H1 (cell line): ENCODE measurements at regions not wholly inside any gene's neighbourhood (a gene's known extent, or its start where the extent isn't known, plus 50 kb on each side); places are given as distances from the start of the nearest gene placed in this dataset.

Source experiments
- CTCF ChIA-PET: fragments of 300-600 bp; sonication (Branson Sonifier 250); formaldehyde crosslinking; loops from one replicate; lab custom pipeline; 2021; ENCODE audit not compliant: partially characterized antibody; lab: Charles Lee
- POLR2A ChIA-PET: fragments of 300-600 bp; sonication (Branson Sonifier 250); formaldehyde crosslinking; loops from one replicate; lab custom pipeline; 2021; ENCODE audit warnings: inconsistent platforms; ENCODE audit not compliant: partially characterized antibody; lab: Charles Lee
- DNase-seq, 2 experiments: peaks; one replicate each; pipeline versions ENCODE4 v3.0.0 to v3.0.0-alpha.2; 2010 to 2022; ENCODE audit warnings: low spot score in 2 of 2, low read depth in 1 of 2, mixed read lengths in 1 of 2
- FAIRE-seq: peaks from 2 replicates; lab custom pipeline; 2011; peaks lifted over from hg19 to GRCh38; lab: Jason Lieb, UNC
- H2AFZ ChIP-seq: 2 replicates; pipeline ENCODE4 v1.8.1; 2012; ENCODE audit warnings: low read length, inconsistent platforms
- H2AK5ac ChIP-seq: 2 replicates; pipeline ENCODE4 v1.6.1; 2013; ENCODE audit warnings: low read depth, low read length
- H2BK120ac ChIP-seq: replicated peaks from 2 replicates; pipeline ENCODE3; 2013; ENCODE audit warnings: low read depth, low read length, inconsistent platforms
- H2BK12ac ChIP-seq: 2 replicates; pipeline ENCODE4 v1.6.1; 2013; ENCODE audit warnings: low read depth, low read length
- H2BK15ac ChIP-seq: 2 replicates; pipeline ENCODE4 v1.6.1; 2013; ENCODE audit warnings: low read length
- H2BK20ac ChIP-seq: 2 replicates; pipeline ENCODE4 v1.6.1; 2013; ENCODE audit warnings: low read length
- H2BK5ac ChIP-seq: 2 replicates; pipeline ENCODE4 v1.6.1; 2013; ENCODE audit warnings: low read depth, low read length
- H3K14ac ChIP-seq: 2 replicates; pipeline ENCODE4 v1.6.1; 2013; ENCODE audit warnings: inconsistent platforms; ENCODE audit not compliant: insufficient read length
- H3K18ac ChIP-seq: 2 replicates; pipeline ENCODE4 v1.6.1; 2013; ENCODE audit warnings: low read length; ENCODE audit errors: extremely low read depth
- H3K23ac ChIP-seq: 2 replicates; pipeline ENCODE4 v1.6.1; 2013; ENCODE audit warnings: inconsistent platforms; ENCODE audit not compliant: insufficient read length
- H3K23me2 ChIP-seq: 2 replicates; pipeline ENCODE4 v1.6.1; 2013; ENCODE audit warnings: low read depth, low read length
- H3K27ac ChIP-seq: 2 replicates; pipeline ENCODE4 v1.6.1; 2011; ENCODE audit warnings: low read depth, low read length, inconsistent platforms
- H3K27me3 ChIP-seq, 4 experiments: replicated peaks in 1 of 4; 1 replicate in 1 of 4; 2 replicates in 3 of 4; pipeline versions ENCODE4 v1.6.1 to v1.8.1; 2011 to 2013; ENCODE audit warnings: low read length in 3 of 4, mild to moderate bottlenecking in 3 of 4, inconsistent platforms in 2 of 4, mixed read lengths in 2 of 4, moderate library complexity in 1 of 4; ENCODE audit not compliant: control insufficient read depth in 3 of 4, insufficient read depth in 3 of 4; ENCODE audit errors: extremely low read depth in 1 of 4
- H3K36me3 ChIP-seq, 4 experiments: 2 replicates each; pipeline versions ENCODE4 v1.6.1 to v1.8.1; 2011 to 2013; ENCODE audit warnings: mild to moderate bottlenecking in 4 of 4, low read length in 3 of 4, moderate library complexity in 2 of 4, control low read depth in 1 of 4, inconsistent platforms in 1 of 4; ENCODE audit not compliant: insufficient read depth in 4 of 4, control insufficient read depth in 2 of 4
- H3K4ac ChIP-seq: replicated peaks from 2 replicates; pipeline ENCODE3; 2013; ENCODE audit warnings: low read length, low read depth, mixed read lengths, inconsistent platforms; ENCODE audit not compliant: insufficient read length
- H3K4me1 ChIP-seq, 4 experiments: replicated peaks in 1 of 4; 1 replicate in 1 of 4; 2 replicates in 3 of 4; pipeline versions ENCODE4 v1.6.1 to v1.8.1; 2011 to 2013; ENCODE audit warnings: low read length in 3 of 4, inconsistent platforms in 2 of 4, mixed read lengths in 1 of 4; ENCODE audit not compliant: insufficient read depth in 4 of 4, control insufficient read depth in 3 of 4
- H3K4me2 ChIP-seq, 2 experiments: 2 replicates each; pipeline versions ENCODE4 v1.6.1 to v1.8.1; 2011 to 2013; ENCODE audit warnings: low read depth in 2 of 2, low read length in 2 of 2, control low read depth in 1 of 2, inconsistent platforms in 1 of 2, mild to moderate bottlenecking in 1 of 2; ENCODE audit not compliant: insufficient read depth in 1 of 2
- H3K4me3 ChIP-seq, 4 experiments: fragments of 200-600, 300-600 bp in 1 of 4; sonication (generic), shearing (Covaris generic), sonication (Bioruptor Twin) in 1 of 4; 2 replicates each; pipeline versions ENCODE4 v1.5.1 to v1.8.1; 2011 to 2016; ENCODE audit warnings: low read length in 4 of 4, low read depth in 3 of 4, control low read depth in 2 of 4, inconsistent platforms in 2 of 4, mild to moderate bottlenecking in 2 of 4, mixed read lengths in 1 of 4, moderate library complexity in 1 of 4; ENCODE audit not compliant: insufficient read depth in 2 of 4; ENCODE audit errors: extremely low read depth in 1 of 4
- H3K56ac ChIP-seq: replicated peaks from 2 replicates; pipeline ENCODE3; 2013; ENCODE audit warnings: low read depth, mild to moderate bottlenecking, mixed read lengths, low read length, inconsistent platforms; ENCODE audit not compliant: insufficient read length
- H3K79me1 ChIP-seq: 2 replicates; pipeline ENCODE4 v1.6.1; 2013; ENCODE audit warnings: low read depth, low read length, control low read depth
- H3K79me2 ChIP-seq, 2 experiments: 2 replicates each; pipeline versions ENCODE4 v1.6.1 to v1.8.1; 2012 to 2013; ENCODE audit warnings: low read length in 2 of 2, mild to moderate bottlenecking in 2 of 2, inconsistent platforms in 1 of 2; ENCODE audit not compliant: insufficient read depth in 2 of 2, control insufficient read depth in 1 of 2
- H3K9ac ChIP-seq, 4 experiments: replicated peaks in 1 of 4; 1 replicate in 1 of 4; 2 replicates in 3 of 4; pipeline versions ENCODE4 v1.6.1 to v1.8.1; 2011 to 2013; ENCODE audit warnings: low read depth in 3 of 4, low read length in 3 of 4, control low read depth in 2 of 4, mild to moderate bottlenecking in 2 of 4, moderate library complexity in 2 of 4, inconsistent platforms in 1 of 4; ENCODE audit errors: extremely low read depth in 1 of 4
- H3K9me3 ChIP-seq, 2 experiments: 2 replicates each; pipeline versions ENCODE4 v1.6.1 to v1.8.1; 2012 to 2013; ENCODE audit warnings: mild to moderate bottlenecking in 2 of 2, moderate library complexity in 2 of 2, control low read depth in 1 of 2, inconsistent platforms in 1 of 2, low read depth in 1 of 2, low read length in 1 of 2, mixed read lengths in 1 of 2; ENCODE audit not compliant: insufficient read depth in 2 of 2
- H4K20me1 ChIP-seq, 2 experiments: replicated peaks in 1 of 2; 2 replicates each; pipeline versions ENCODE3 to v1.8.1; 2011 to 2013; ENCODE audit warnings: inconsistent platforms in 2 of 2, low read length in 2 of 2, mild to moderate bottlenecking in 1 of 2; ENCODE audit not compliant: insufficient read depth in 2 of 2, control insufficient read depth in 1 of 2
- H4K5ac ChIP-seq: 2 replicates; pipeline ENCODE4 v1.6.1; 2013; ENCODE audit warnings: low read length, low read depth, mixed read lengths, inconsistent platforms; ENCODE audit not compliant: insufficient read length
- H4K8ac ChIP-seq: 2 replicates; pipeline ENCODE4 v1.8.0; 2013; ENCODE audit warnings: mild to moderate bottlenecking, moderate library complexity, low read length, inconsistent platforms; ENCODE audit not compliant: insufficient read depth; ENCODE audit errors: extremely low read depth
- H4K91ac ChIP-seq: replicated peaks from 2 replicates; pipeline ENCODE3; 2013; ENCODE audit warnings: low read length, mixed read lengths, inconsistent platforms; ENCODE audit not compliant: insufficient read length
- GTF2F1 ChIP-seq: IDR thresholded peaks from 2 replicates; pipeline ENCODE4 v1.6.1; 2012; ENCODE audit warnings: low read depth, low read length, improper control_type of control experiment, borderline replicate concordance
- PHF8 ChIP-seq: fragments of 200-600 bp; sonication (generic); conservative IDR thresholded peaks from 2 replicates; pipeline ENCODE4 v1.7.1; 2012; ENCODE audit warnings: low read depth, mild to moderate bottlenecking, inconsistent platforms, low read length, moderate library complexity
- RFX5 ChIP-seq: IDR thresholded peaks from 2 replicates; pipeline ENCODE4 v1.6.1; 2011; ENCODE audit warnings: low read depth, low read length, improper control_type of control experiment, borderline replicate concordance
- RNF2 ChIP-seq: fragments of 200-900, 300-1000 bp; sonication (generic); IDR thresholded peaks from 2 replicates; pipeline ENCODE4 v1.7.1; 2016; ENCODE audit warnings: borderline replicate concordance, low read depth, mild to moderate bottlenecking, antibody characterized with exemption, low read length; ENCODE audit not compliant: poor library complexity, severe bottlenecking; ENCODE audit errors: missing control alignments
- RXRA ChIP-seq: IDR thresholded peaks from 2 replicates; pipeline ENCODE4 v1.6.1; 2011; ENCODE audit warnings: low read depth, mild to moderate bottlenecking, low read length, moderate library complexity; ENCODE audit not compliant: insufficient read depth
- TAF1 ChIP-seq: IDR thresholded peaks from 2 replicates; pipeline ENCODE4 v1.6.1; 2011; ENCODE audit warnings: mild to moderate bottlenecking, low read depth, low read length
- WGBS, 2 experiments: shearing (Covaris generic) in 1 of 2; methylation state at CpG; one replicate each; pipeline versions ENCODE4 v1.1.6 to v1.1.7; 2013 to 2015; ENCODE audit warnings: low lambda C conversion rate in 2 of 2, mixed read lengths in 2 of 2, inconsistent platforms in 1 of 2, low coverage in 1 of 2, missing lambda C conversion rate in 1 of 2; ENCODE audit not compliant: insufficient replicate concordance in 2 of 2, insufficient coverage in 1 of 2, insufficient read length in 1 of 2; ENCODE audit errors: extremely low coverage in 1 of 2, missing lambda C conversion rate in 1 of 2; 5-methylcytosine and 5-hydroxymethylcytosine counted together

GRCh38 chr1:233744779-233745513, 131.0 kb downstream of the KCNK1 start:
- ChIA-PET CTCF (interaction anchor here (1.1 kb wide), 1 partner anchor 9 kb away, joined by 3 read pairs; no protein-coding TSS in a partner anchor), POLR2A (interaction anchor here (0.7 kb wide), 1 partner anchor 378 kb away, joined by 3 read pairs; no protein-coding TSS in a partner anchor)
- H3K56ac ChIP-seq = no peak overlapping the region
- WGBS, 2 experiments = 65% methylated on average over 3 of the region's 3 CpGs; no CpG with 5 or more reads in 1 of the 2 experiments
- DNase-seq (no peak), FAIRE-seq (no peak)
- H4K20me1 ChIP-seq = no peaks in the 10 kb centered on the region
- no peak overlapping the region for H3K9ac ChIP-seq
- H3K14ac ChIP-seq = no peak overlapping the region
- H3K4me3 ChIP-seq = no peak overlapping the region
- H2AK5ac ChIP-seq = no peak overlapping the region
- no peak overlapping the region for H3K27ac ChIP-seq
- no peak overlapping the region for H2BK15ac ChIP-seq
- H3K4me2 ChIP-seq = no peak overlapping the region
- no peak overlapping the region for H4K8ac ChIP-seq
- no peak overlapping the region for H3K18ac ChIP-seq
- H3K9me3 ChIP-seq = no peaks in the 10 kb centered on the region
- no peak overlapping the region for H2BK5ac ChIP-seq
- H3K23me2 ChIP-seq = no peaks in the 10 kb centered on the region
- no peak overlapping the region for H4K91ac ChIP-seq
- no peaks in the 10 kb centered on the region for H3K4me1 ChIP-seq
- H3K23ac ChIP-seq = no peak overlapping the region
- H4K5ac ChIP-seq = no peak overlapping the region
- H3K79me2 ChIP-seq = no peaks in the 10 kb centered on the region
- H3K79me1 ChIP-seq = no peaks in the 10 kb centered on the region
- H3K36me3 ChIP-seq = no peaks in the 10 kb centered on the region
- H2BK12ac ChIP-seq = no peak overlapping the region
- no peak overlapping the region for H3K4ac ChIP-seq
- H2AFZ ChIP-seq = no peak overlapping the region
- no peak for TF ChIP-seq GTF2F1
- TF ChIP-seq RNF2 = no peak
- TF ChIP-seq RFX5 = no peak
- TF ChIP-seq RXRA = no peak
- no peak for TF ChIP-seq PHF8
- no peak for TF ChIP-seq TAF1
- no peak overlapping the region for H2BK120ac ChIP-seq
- no peak overlapping the region for H2BK20ac ChIP-seq
- no peaks in the 10 kb centered on the region for H3K27me3 ChIP-seq
